BLaER1 (cell line): ENCODE measurements at regions not wholly inside any gene's neighbourhood (a gene's known extent, or its start where the extent isn't known, plus 50 kb on each side); places are given as distances from the start of the nearest gene placed in this dataset.

ENCODE experiments used
- H3K27ac ChIP-seq: shearing (Covaris generic); formaldehyde crosslinking; 2 replicates; pipeline ENCODE4 v1.8.1; 2022
- H3K27me3 ChIP-seq: shearing (Covaris generic); formaldehyde crosslinking; 2 replicates; pipeline ENCODE4 v1.8.1; 2022
- H3K36me3 ChIP-seq: shearing (Covaris generic); formaldehyde crosslinking; 2 replicates; pipeline ENCODE4 v1.8.1; 2022
- H3K4me1 ChIP-seq: shearing (Covaris generic); formaldehyde crosslinking; 2 replicates; pipeline ENCODE4 v1.8.1; 2022
- H3K4me2 ChIP-seq: shearing (Covaris generic); formaldehyde crosslinking; 2 replicates; pipeline ENCODE4 v1.8.1; 2022
- H3K4me3 ChIP-seq: shearing (Covaris generic); formaldehyde crosslinking; 2 replicates; pipeline ENCODE4 v1.8.1; 2022
- H3K9ac ChIP-seq: shearing (Covaris generic); formaldehyde crosslinking; 2 replicates; pipeline ENCODE4 v1.8.1; 2022
- H3K9me3 ChIP-seq: shearing (Covaris generic); formaldehyde crosslinking; 2 replicates; pipeline ENCODE4 v1.8.1; 2022
- H4K20me1 ChIP-seq: shearing (Covaris generic); formaldehyde crosslinking; 2 replicates; pipeline ENCODE4 v1.8.1; 2022
- Cebpa-rat ChIP-seq: shearing (Covaris generic); IDR thresholded peaks from 2 replicates; pipeline ENCODE4 v1.8.1; 2022

- Histone ChIP-seq H3K4me3 (no peak overlapping the region), H3K27me3 (no peaks in the 10 kb centered on the region), H4K20me1 (no peaks in the 10 kb centered on the region), H3K9ac (no peak overlapping the region), H3K27ac (no peak overlapping the region), H3K4me2 (peak overlapping the region; percentile 50), H3K36me3 (no peaks in the 10 kb centered on the region), H3K9me3 (no peaks in the 10 kb centered on the region), H3K4me1 (peaks cover 15% of the 10 kb centered on the region)
- no peak for TF ChIP-seq Cebpa-rat
Measured at GRCh38 chr13:84038001-84038400, 155.7 kb upstream of the SLITRK1 start.

GRCh38 chr13:84032116-84032515, 149.8 kb upstream of the SLITRK1 start:
- no peak for TF ChIP-seq Cebpa-rat
- H3K4me1 ChIP-seq = peaks cover 10% of the 10 kb centered on the region; the same call in 1 of the 2 replicates

GRCh38 chr13:84031120-84031519, 148.8 kb upstream of the SLITRK1 start:
- H3K4me2 ChIP-seq = no peak overlapping the region
- H3K9ac ChIP-seq = no peak overlapping the region
- peaks cover 6% of the 10 kb centered on the region; the same call in 1 of the 2 replicates for H3K9me3 ChIP-seq
- no peaks in the 10 kb centered on the region for H3K27me3 ChIP-seq
- no peaks in the 10 kb centered on the region for H3K36me3 ChIP-seq
- no peaks in the 10 kb centered on the region for H4K20me1 ChIP-seq
- peaks cover 9% of the 10 kb centered on the region; the same call in 1 of the 2 replicates for H3K4me1 ChIP-seq
- H3K27ac ChIP-seq = no peak overlapping the region
- H3K4me3 ChIP-seq = no peak overlapping the region
- TF ChIP-seq Cebpa-rat = no peak

More at GRCh38 chr13:84032116-84032515, 149.8 kb upstream of the SLITRK1 start:
- no peak overlapping the region for H3K4me3 ChIP-seq
- H4K20me1 ChIP-seq = no peaks in the 10 kb centered on the region
- H3K9me3 ChIP-seq = peaks cover 6% of the 10 kb centered on the region; the same call in 1 of the 2 replicates
- no peaks in the 10 kb centered on the region for H3K27me3 ChIP-seq
- H3K27ac ChIP-seq = no peak overlapping the region
- H3K36me3 ChIP-seq = no peaks in the 10 kb centered on the region
- H3K9ac ChIP-seq = no peak overlapping the region
- no peak overlapping the region for H3K4me2 ChIP-seq

GRCh38 chr13:84029396-84029795, 147.1 kb upstream of the SLITRK1 start:
- Histone ChIP-seq H3K36me3 (no peaks in the 10 kb centered on the region), H3K9ac (no peak overlapping the region), H4K20me1 (no peaks in the 10 kb centered on the region)

GRCh38 chr13:84025824-84026223, 143.6 kb upstream of the SLITRK1 start:
- peaks cover 23% of the 10 kb centered on the region; the same call in 1 of the 2 replicates for H3K4me1 ChIP-seq
- no peak overlapping the region for H3K4me3 ChIP-seq
- H3K27me3 ChIP-seq = no peaks in the 10 kb centered on the region
- no peaks in the 10 kb centered on the region for H3K36me3 ChIP-seq
- no peak overlapping the region for H3K9ac ChIP-seq
- no peaks in the 10 kb centered on the region for H4K20me1 ChIP-seq
- H3K4me2 ChIP-seq = peak overlapping the region; percentile 37
- H3K9me3 ChIP-seq = peaks cover 3% of the 10 kb centered on the region; the same call in 1 of the 2 replicates
- no peak overlapping the region for H3K27ac ChIP-seq
- no peak for TF ChIP-seq Cebpa-rat

More at GRCh38 chr13:84029396-84029795, 147.1 kb upstream of the SLITRK1 start:
- Histone ChIP-seq H3K4me2 (no peak overlapping the region), H3K9me3 (peaks cover 6% of the 10 kb centered on the region; the same call in 1 of the 2 replicates), H3K4me1 (peaks cover 23% of the 10 kb centered on the region; the same call in 1 of the 2 replicates), H3K27me3 (no peaks in the 10 kb centered on the region), H3K27ac (no peak overlapping the region), H3K4me3 (no peak overlapping the region)
- no peak for TF ChIP-seq Cebpa-rat

GRCh38 chr13:83996415-83996814, 114.1 kb upstream of the SLITRK1 start:
- H3K36me3 ChIP-seq = no peaks in the 10 kb centered on the region
- H3K9me3 ChIP-seq = no peaks in the 10 kb centered on the region
- no peak overlapping the region for H3K4me3 ChIP-seq
- no peaks in the 10 kb centered on the region for H4K20me1 ChIP-seq
- no peak overlapping the region for H3K4me2 ChIP-seq
- no peak overlapping the region for H3K27ac ChIP-seq
- H3K27me3 ChIP-seq = no peaks in the 10 kb centered on the region
- H3K9ac ChIP-seq = no peak overlapping the region
- H3K4me1 ChIP-seq = peaks cover 9% of the 10 kb centered on the region; the same call in 1 of the 2 replicates
- no peak for TF ChIP-seq Cebpa-rat

GRCh38 chr13:83995930-83996329, 113.7 kb upstream of the SLITRK1 start:
- no peak overlapping the region for H3K4me3 ChIP-seq
- H3K27ac ChIP-seq = no peak overlapping the region
- no peaks in the 10 kb centered on the region for H4K20me1 ChIP-seq
- no peak overlapping the region for H3K9ac ChIP-seq
- TF ChIP-seq Cebpa-rat = no peak
- H3K4me2 ChIP-seq = no peak overlapping the region
- H3K27me3 ChIP-seq = no peaks in the 10 kb centered on the region
- peaks cover 9% of the 10 kb centered on the region; the same call in 1 of the 2 replicates for H3K4me1 ChIP-seq
- H3K36me3 ChIP-seq = no peaks in the 10 kb centered on the region
- no peaks in the 10 kb centered on the region for H3K9me3 ChIP-seq

- H3K4me3 ChIP-seq = no peak overlapping the region
Measured at GRCh38 chr13:83992566-83993358, 110.5 kb upstream of the SLITRK1 start.

GRCh38 chr13:83987394-83987793, 105.1 kb upstream of the SLITRK1 start:
- Histone ChIP-seq H3K27me3 (no peaks in the 10 kb centered on the region), H3K4me3 (no peak overlapping the region), H3K4me2 (no peak overlapping the region)

More at GRCh38 chr13:83992566-83993358, 110.5 kb upstream of the SLITRK1 start:
- Histone ChIP-seq H3K4me1 (peaks cover 9% of the 10 kb centered on the region; the same call in 1 of the 2 replicates), H3K36me3 (no peaks in the 10 kb centered on the region), H3K27me3 (no peaks in the 10 kb centered on the region), H3K9me3 (no peaks in the 10 kb centered on the region), H4K20me1 (no peaks in the 10 kb centered on the region), H3K27ac (no peak overlapping the region), H3K4me2 (no peak overlapping the region), H3K9ac (no peak overlapping the region)
- TF ChIP-seq Cebpa-rat = no peak

GRCh38 chr13:83984793-83985192, 102.5 kb upstream of the SLITRK1 start:
- Histone ChIP-seq H3K4me1 (no peaks in the 10 kb centered on the region), H3K27ac (no peak overlapping the region), H3K36me3 (no peaks in the 10 kb centered on the region), H3K27me3 (no peaks in the 10 kb centered on the region), H3K4me3 (no peak overlapping the region), H3K9me3 (no peaks in the 10 kb centered on the region), H4K20me1 (no peaks in the 10 kb centered on the region), H3K4me2 (no peak overlapping the region), H3K9ac (no peak overlapping the region)
- TF ChIP-seq Cebpa-rat = no peak

More at GRCh38 chr13:83987394-83987793, 105.1 kb upstream of the SLITRK1 start:
- Histone ChIP-seq H4K20me1 (no peaks in the 10 kb centered on the region), H3K36me3 (no peaks in the 10 kb centered on the region), H3K27ac (no peak overlapping the region), H3K9me3 (no peaks in the 10 kb centered on the region), H3K4me1 (no peaks in the 10 kb centered on the region), H3K9ac (no peak overlapping the region)
- no peak for TF ChIP-seq Cebpa-rat
